Thoracic aorta (tissue), 2 donors: ENCODE measurements at regions not wholly inside any gene's neighbourhood (a gene's known extent, or its start where the extent isn't known, plus 50 kb on each side); places are given as distances from the start of the nearest gene placed in this dataset.

Source experiments
- ATAC-seq: fragments of 150-250 bp; one replicate; pipeline ENCODE4 v1.8.0; 2017; ENCODE audit warnings: low read depth; ENCODE audit not compliant: insufficient number of reproducible peaks, low FRiP score
- DNase-seq: peaks from one replicate; pipeline ENCODE4 v3.0.0-alpha.2; 2020; ENCODE audit warnings: low spot score
- H3K27ac ChIP-seq, 2 donors: fragments of 200-600 bp; sonication (generic); 1 replicate in 1 of 2; 2 replicates in 1 of 2; pipeline ENCODE4 v1.5.1; 2016; ENCODE audit warnings: mild to moderate bottlenecking in 2 of 2, moderate library complexity in 2 of 2
- H3K27me3 ChIP-seq: fragments of 200-600 bp; sonication (generic); replicated peaks from 2 replicates; pipeline ENCODE4 v1.6.0; 2016; ENCODE audit warnings: mild to moderate bottlenecking; ENCODE audit not compliant: insufficient read depth
- H3K36me3 ChIP-seq: fragments of 200-600 bp; sonication (generic); one replicate; pipeline ENCODE4 v1.5.1; 2016
- H3K4me1 ChIP-seq, 2 donors: fragments of 200-600 bp; sonication (generic); 1 replicate in 1 of 2; 2 replicates in 1 of 2; pipeline versions ENCODE4 v1.5.1 to v1.6.0; 2016; ENCODE audit warnings: low read depth in 2 of 2, mild to moderate bottlenecking in 1 of 2; ENCODE audit not compliant: control insufficient read depth in 1 of 2
- H3K4me3 ChIP-seq: fragments of 200-600 bp; sonication (generic); 2 replicates; pipeline ENCODE4 v1.5.1; 2016; ENCODE audit warnings: mild to moderate bottlenecking
- H3K9me3 ChIP-seq: fragments of 200-600 bp; sonication (generic); 2 replicates; pipeline ENCODE4 v1.5.1; 2016
- CTCF ChIP-seq: fragments of 200-600 bp; sonication (generic); IDR thresholded peaks from one replicate; pipeline ENCODE4 v1.5.1; 2019; ENCODE audit warnings: antibody characterized with exemption

- no peaks in the 10 kb centered on the region for H3K9me3 ChIP-seq
- no peak for DNase-seq
- no peak overlapping the region for H3K4me3 ChIP-seq
- no peaks in the 10 kb centered on the region for H3K27me3 ChIP-seq
- TF ChIP-seq CTCF, result no peak
- no peak for ATAC-seq
- no peaks in the 10 kb centered on the region for H3K36me3 ChIP-seq
- no peak overlapping the region for H3K27ac ChIP-seq
- no peaks in the 10 kb centered on the region for H3K4me1 ChIP-seq
Observed at GRCh38 chr15:92315144-92315543, 78.5 kb upstream of the ST8SIA2 start.

DNA sequence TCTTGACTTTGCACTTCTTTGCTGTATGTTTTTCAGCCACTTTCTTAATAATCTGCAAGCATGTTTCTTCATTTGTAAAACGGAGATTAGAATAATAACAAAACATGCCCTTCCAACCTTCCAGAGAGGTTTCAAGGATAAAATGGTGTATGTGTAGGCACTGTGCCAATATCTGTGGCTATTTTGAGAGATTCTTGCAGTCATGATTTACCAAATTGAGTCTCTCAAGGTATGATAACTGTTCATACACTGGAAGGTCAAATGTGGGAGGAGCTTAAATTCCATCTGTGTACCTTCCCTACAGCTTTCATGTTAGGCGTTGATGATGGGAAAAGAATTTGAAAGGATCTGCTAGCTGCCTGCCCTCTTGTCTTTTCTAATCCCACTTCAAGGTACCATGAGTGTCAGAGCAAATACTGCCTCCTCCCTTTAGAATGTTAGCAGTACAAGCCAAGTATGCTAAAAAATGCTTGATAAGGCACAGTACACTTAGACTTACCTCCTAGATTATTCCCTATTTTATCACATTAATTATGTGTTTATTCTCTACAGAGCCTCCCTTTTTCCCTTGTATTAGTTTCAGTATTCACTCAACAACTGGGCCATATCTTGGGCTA, 78.0 kb upstream of the ST8SIA2 start:
- no peak for TF ChIP-seq CTCF
- DNase-seq (no peak), ATAC-seq (no peak)
- no peak overlapping the region for H3K4me3 ChIP-seq
- no peaks in the 10 kb centered on the region for H3K27me3 ChIP-seq
- H3K4me1 ChIP-seq, result no peaks in the 10 kb centered on the region
- H3K36me3 ChIP-seq, result no peaks in the 10 kb centered on the region
- H3K27ac ChIP-seq, result no peak overlapping the region
- no peaks in the 10 kb centered on the region for H3K9me3 ChIP-seq

GRCh38 chr15:92316586-92317295, 76.9 kb upstream of the ST8SIA2 start:
- no peak for ATAC-seq
- Histone ChIP-seq H3K4me1 (no peaks in the 10 kb centered on the region), H3K9me3 (no peaks in the 10 kb centered on the region), H3K4me3 (no peak overlapping the region), H3K27me3 (no peaks in the 10 kb centered on the region), H3K36me3 (no peaks in the 10 kb centered on the region), H3K27ac (no peak overlapping the region)
- no peak for DNase-seq
- no peak for TF ChIP-seq CTCF

GRCh38 chr15:92320012-92320699, 73.5 kb upstream of the ST8SIA2 start:
- ATAC-seq (no peak), DNase-seq (no peak)
- H3K27ac ChIP-seq, result no peak overlapping the region
- H3K4me3 ChIP-seq, result no peak overlapping the region
- no peaks in the 10 kb centered on the region for H3K36me3 ChIP-seq
- H3K9me3 ChIP-seq, result no peaks in the 10 kb centered on the region
- H3K4me1 ChIP-seq, result no peaks in the 10 kb centered on the region
- H3K27me3 ChIP-seq, result no peaks in the 10 kb centered on the region
- no peak for TF ChIP-seq CTCF

DNA sequence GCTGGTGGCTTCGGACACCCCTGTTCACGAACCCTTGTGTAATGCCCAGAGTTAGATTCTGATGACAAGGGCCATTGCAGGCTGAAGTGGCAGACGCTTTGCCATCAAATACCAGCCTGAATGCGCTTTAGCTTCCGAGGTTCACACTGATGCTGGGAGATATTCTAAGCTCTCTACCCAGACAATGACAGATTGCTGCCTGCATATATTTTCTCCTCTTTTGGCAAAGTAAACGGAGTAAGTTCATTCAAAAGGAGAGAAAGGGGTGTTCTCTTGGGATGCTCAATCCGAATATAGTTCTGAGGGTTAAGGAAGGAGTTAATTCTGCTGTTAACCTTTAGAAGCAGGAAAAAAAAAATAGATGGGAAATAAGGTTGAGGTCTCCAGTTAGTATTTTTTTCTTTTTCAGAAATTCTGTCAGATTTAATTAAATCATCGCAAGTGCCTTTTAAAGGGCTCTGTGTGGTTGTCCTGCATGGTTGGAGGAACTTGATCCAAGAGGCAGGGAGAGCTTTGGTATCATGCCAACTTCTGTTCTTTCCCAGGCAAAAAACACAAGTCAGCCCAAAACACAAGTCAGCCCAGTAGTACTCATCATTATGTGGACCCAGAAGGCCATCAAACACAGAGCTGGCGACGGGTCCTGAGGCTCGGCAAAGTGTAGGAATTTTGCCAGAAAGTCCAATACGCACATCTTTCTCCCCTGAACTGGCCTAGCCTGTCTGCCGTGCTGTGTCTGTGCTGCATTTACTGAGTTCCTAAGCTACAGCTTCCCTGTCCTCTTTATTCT, 70.9 kb upstream of the ST8SIA2 start:
- Histone ChIP-seq H3K36me3 (no peaks in the 10 kb centered on the region), H3K27ac (no peak overlapping the region), H3K9me3 (no peaks in the 10 kb centered on the region), H3K4me3 (no peak overlapping the region), H3K27me3 (no peaks in the 10 kb centered on the region), H3K4me1 (no peaks in the 10 kb centered on the region)
- no peak for TF ChIP-seq CTCF
- ATAC-seq (no peak), DNase-seq (no peak)
